LNCAP (cell line): ENCODE measurements at regions not wholly inside any gene's neighbourhood (a gene's known extent, or its start where the extent isn't known, plus 50 kb on each side); places are given as distances from the start of the nearest gene placed in this dataset.

Source experiments
- TF ChIP-seq, protein P1 (sequence below): fragments of 450-650 bp; IDR thresholded peaks from 2 replicates; pipeline ENCODE4 v1.5.1; 2017; ENCODE audit warnings: mild to moderate bottlenecking

- TF ChIP-seq, protein P1, sequence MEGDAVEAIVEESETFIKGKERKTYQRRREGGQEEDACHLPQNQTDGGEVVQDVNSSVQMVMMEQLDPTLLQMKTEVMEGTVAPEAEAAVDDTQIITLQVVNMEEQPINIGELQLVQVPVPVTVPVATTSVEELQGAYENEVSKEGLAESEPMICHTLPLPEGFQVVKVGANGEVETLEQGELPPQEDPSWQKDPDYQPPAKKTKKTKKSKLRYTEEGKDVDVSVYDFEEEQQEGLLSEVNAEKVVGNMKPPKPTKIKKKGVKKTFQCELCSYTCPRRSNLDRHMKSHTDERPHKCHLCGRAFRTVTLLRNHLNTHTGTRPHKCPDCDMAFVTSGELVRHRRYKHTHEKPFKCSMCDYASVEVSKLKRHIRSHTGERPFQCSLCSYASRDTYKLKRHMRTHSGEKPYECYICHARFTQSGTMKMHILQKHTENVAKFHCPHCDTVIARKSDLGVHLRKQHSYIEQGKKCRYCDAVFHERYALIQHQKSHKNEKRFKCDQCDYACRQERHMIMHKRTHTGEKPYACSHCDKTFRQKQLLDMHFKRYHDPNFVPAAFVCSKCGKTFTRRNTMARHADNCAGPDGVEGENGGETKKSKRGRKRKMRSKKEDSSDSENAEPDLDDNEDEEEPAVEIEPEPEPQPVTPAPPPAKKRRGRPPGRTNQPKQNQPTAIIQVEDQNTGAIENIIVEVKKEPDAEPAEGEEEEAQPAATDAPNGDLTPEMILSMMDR, result no peak
Observed at GRCh38 chr1:56304975-56305374, 274.4 kb downstream of the PLPP3 start.

GRCh38 chr1:56303805-56304204 lies 275.6 kb downstream of the PLPP3 start:
- TF ChIP-seq, protein P1, result no peak

GRCh38 chr1:56302878-56303277 lies 276.5 kb downstream of the PLPP3 start:
- TF ChIP-seq, protein P1, result no peak

DNA sequence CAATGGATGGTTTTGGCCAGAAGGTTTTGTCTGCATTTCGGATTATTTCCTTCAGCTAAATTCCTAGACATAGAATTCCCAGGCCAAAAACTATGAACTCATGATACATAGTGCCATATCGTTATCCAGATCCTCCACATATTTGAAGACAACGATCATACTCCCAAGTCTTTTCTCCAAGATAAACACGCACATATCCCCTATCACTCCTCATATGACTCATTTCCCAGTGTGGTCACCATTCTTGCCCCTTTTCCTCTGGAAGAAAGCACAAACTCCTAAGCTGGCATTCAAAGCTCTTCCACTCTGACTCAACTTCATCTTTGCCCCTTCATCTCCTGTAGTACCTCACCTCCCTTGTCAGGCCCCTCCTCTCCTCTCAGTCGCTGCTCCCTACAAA lies 277.6 kb downstream of the PLPP3 start:
- TF ChIP-seq, protein P1, result no peak

- TF ChIP-seq, protein P1, result no peak
Observed at GRCh38 chr1:56300836-56301235, 278.5 kb downstream of the PLPP3 start.

- TF ChIP-seq, protein P1, result no peak
Observed at GRCh38 chr1:56298866-56299265, 280.5 kb downstream of the PLPP3 start.

DNA sequence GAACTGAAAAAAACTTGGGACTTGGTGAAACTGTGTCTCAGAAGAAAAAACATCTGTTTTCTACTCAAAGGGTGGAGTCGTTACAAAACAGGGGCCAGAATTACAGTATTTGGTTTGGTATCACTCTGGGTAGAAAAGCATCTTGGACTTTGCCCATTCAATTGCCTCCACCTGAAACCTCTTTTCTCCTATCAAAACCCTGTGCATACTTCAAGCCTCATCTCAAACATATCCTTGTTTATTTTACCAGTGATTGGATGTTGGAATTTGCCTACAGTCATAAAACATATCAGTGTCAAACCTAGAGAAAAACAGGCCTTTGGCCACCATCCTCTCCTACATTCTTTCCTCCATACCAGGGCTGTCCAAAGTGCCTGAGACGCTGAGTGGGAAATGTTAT lies 281.5 kb downstream of the PLPP3 start:
- TF ChIP-seq, protein P1, result no peak

DNA sequence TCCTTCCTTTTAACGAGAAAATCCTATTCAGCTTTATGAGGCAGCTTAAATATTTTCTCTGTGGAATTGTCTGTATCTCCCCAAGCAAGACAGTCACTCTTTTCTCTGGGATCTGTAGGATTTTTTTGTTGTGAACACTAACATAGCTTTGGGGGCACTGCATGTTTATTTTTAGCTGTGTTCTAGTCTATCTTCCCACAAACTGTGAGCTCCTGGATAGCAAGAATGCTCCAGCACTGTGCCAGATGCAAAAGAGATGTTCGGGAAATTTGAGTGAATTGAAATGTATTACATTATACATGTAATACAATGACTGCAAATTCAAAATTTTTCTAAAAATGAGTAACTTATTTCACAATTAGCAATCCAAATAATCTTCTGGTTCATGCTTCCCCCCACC lies 282.2 kb downstream of the PLPP3 start:
- TF ChIP-seq, protein P1, result no peak
